GM23338 (cell line): ENCODE measurements at regions not wholly inside any gene's neighbourhood (a gene's known extent, or its start where the extent isn't known, plus 50 kb on each side); places are given as distances from the start of the nearest gene placed in this dataset.

Experiments used
- CTCF ChIP-seq, 2 experiments: fragments of 200-600 bp in 1 of 2; sonication (generic) in 1 of 2; conservative IDR thresholded peaks; 2 replicates each; pipeline versions ENCODE4 v1.5.1 to v1.6.1; 2016 to 2017; ENCODE audit warnings: antibody characterized with exemption in 2 of 2, low read depth in 2 of 2, mild to moderate bottlenecking in 2 of 2, moderate library complexity in 1 of 2
- EZH2 ChIP-seq: fragments of 200-600 bp; sonication (generic); IDR thresholded peaks from one replicate; pipeline ENCODE4 v1.8.0; 2017; ENCODE audit warnings: antibody characterized with exemption, mild to moderate bottlenecking, low read depth; ENCODE audit not compliant: unreplicated experiment

GRCh38 chr11:69947793-69948255 is 128.6 kb upstream of the FGF3 start:
- TF ChIP-seq CTCF (conservative IDR thresholded peaks at IDR 0.05; ENCODE audit: low read depth in 2 of 2) (no peak), EZH2 (no peak)
